Activated naive CD4-positive, alpha-beta T cell treated with anti-CD3 and anti-CD28 coated beads for 36 hours (primary cell): ENCODE measurements at regions not wholly inside any gene's neighbourhood (a gene's known extent, or its start where the extent isn't known, plus 50 kb on each side); places are given as distances from the start of the nearest gene placed in this dataset.
"Not testable (repeated sequence)": the region's sequence is repeated elsewhere in the genome, so short reads cannot be mapped to it uniquely, and the experiment has no call there.

Source experiments
- CTCF ChIA-PET: fragments of 350-600 bp; sonication (Branson Sonifier 250); formaldehyde crosslinking; loops from one replicate; lab custom pipeline; 2021; ENCODE audit warnings: antibody characterized with exemption; lab: Charles Lee
- DNase-seq: peaks from one replicate; pipeline ENCODE4 v3.0.0-alpha.2; 2020
- H3K27ac Mint-ChIP-seq: one replicate; pipeline ENCODE4 v1.8.0; 2021; ENCODE audit warnings: mild to moderate bottlenecking, mixed read lengths
- H3K27me3 Mint-ChIP-seq: one replicate; pipeline ENCODE4 v1.8.0; 2021; ENCODE audit warnings: low read depth, mixed read lengths
- H3K36me3 Mint-ChIP-seq: one replicate; pipeline ENCODE4 v1.8.0; 2021; ENCODE audit warnings: low read depth, mixed read lengths
- H3K4me1 Mint-ChIP-seq: one replicate; pipeline ENCODE4 v1.8.0; 2021; ENCODE audit warnings: low read depth, mixed read lengths
- H3K4me3 Mint-ChIP-seq: one replicate; pipeline ENCODE4 v1.8.0; 2021; ENCODE audit warnings: mild to moderate bottlenecking, moderate library complexity, mixed read lengths
- H3K9me3 Mint-ChIP-seq: one replicate; pipeline ENCODE4 v1.8.0; 2021; ENCODE audit warnings: mixed read lengths
- intact Hi-C: fragments of 100-400 bp; cut with micrococcal nuclease; formaldehyde crosslinking; loops from one replicate; pipeline ENCODE4 v1.15.1; 2023

DNA sequence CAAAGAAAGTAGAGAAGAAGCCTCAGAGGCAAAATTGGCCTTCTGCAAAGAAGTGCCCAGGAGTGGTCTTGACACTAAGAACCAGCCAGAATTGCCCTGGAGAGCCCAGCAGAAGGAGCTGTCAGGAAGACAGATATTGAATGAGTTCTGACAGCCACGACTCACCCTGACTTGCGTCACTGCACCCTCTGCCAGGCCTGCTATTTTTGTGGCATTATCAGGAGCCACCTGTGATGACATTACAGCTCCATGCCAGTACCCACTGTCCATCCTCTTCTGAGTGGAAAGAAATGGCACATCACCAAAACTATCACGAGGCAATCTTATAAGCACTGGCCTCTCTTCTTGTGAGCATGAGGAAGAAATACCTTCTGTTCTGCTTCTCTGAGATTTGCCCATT lies 67.7 kb downstream of the SMIM20 start:
- Mint-ChIP-seq H3K4me3 (no peak overlapping the region), H3K4me1 (no peaks in the 10 kb centered on the region), H3K9me3 (no peaks in the 10 kb centered on the region), H3K27ac (no peak overlapping the region), H3K36me3 (no peaks in the 10 kb centered on the region), H3K27me3 (no peaks in the 10 kb centered on the region)
- DNase-seq, result no peak
- CTCF ChIA-PET, result interaction anchor here (0.7 kb wide), 1 partner anchor 453 kb away, joined by 3 read pairs; no protein-coding TSS in a partner anchor
- intact Hi-C loops, result loop anchor here (10.0 kb wide), 2 partner anchors 537 to 1023 kb away; no protein-coding TSS in a partner anchor

DNA sequence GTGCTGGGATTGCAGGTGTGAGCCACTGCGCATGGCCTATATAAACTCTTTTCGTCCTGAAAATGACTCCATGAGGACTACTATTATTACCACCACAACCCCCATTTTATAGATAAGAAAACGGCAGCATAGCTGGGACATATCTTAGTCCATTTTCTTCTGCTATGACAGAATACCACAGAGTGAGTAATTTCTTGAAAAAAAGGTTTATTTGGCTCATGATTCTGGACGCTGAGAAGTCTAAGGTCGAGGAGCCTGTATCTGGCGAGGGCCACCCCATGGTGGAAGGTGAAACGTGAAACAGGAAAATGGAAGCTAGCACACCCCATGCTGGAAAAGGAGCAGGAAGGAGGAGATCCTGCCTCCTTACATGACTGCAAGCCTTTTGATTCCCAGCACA lies 68.9 kb downstream of the SMIM20 start:
- Mint-ChIP-seq H3K4me3 (no peak overlapping the region), H3K27me3 (no peaks in the 10 kb centered on the region), H3K27ac (no peak overlapping the region), H3K4me1 (peaks cover 3% of the 10 kb centered on the region), H3K9me3 (no peaks in the 10 kb centered on the region), H3K36me3 (no peaks in the 10 kb centered on the region)
- intact Hi-C loops, result loop anchor here (10.0 kb wide), 2 partner anchors 538 to 1022 kb away; no protein-coding TSS in a partner anchor
- no peak for DNase-seq
- CTCF ChIA-PET, result no interaction called here

DNA sequence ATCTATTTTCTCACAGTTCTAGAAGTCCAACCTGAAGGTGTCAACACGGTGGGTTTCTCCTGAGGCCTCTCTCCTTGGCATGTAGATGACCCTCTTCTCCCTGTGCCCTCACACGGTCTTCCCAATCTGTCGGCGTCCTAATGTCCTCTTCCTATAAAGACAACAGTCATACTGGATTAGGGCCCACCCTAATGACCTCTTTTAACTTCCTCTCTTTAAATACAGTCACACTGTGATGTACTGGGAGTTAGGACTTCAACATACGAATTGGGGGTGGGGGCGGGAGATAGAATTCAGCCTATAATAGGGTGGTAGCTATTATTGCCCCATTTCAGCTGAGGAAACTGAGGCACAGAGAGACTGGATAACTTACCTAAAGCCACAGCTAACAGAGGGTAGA lies 70.2 kb downstream of the SMIM20 start:
- Mint-ChIP-seq H3K9me3 (no peaks in the 10 kb centered on the region), H3K27ac (no peak overlapping the region), H3K36me3 (no peaks in the 10 kb centered on the region), H3K27me3 (no peaks in the 10 kb centered on the region), H3K4me1 (peaks cover 6% of the 10 kb centered on the region), H3K4me3 (no peak overlapping the region)
- CTCF ChIA-PET, result no interaction called here
- intact Hi-C loops, result loop anchor here (10.0 kb wide), 2 partner anchors 539 to 1021 kb away; no protein-coding TSS in a partner anchor
- no peak for DNase-seq

DNA sequence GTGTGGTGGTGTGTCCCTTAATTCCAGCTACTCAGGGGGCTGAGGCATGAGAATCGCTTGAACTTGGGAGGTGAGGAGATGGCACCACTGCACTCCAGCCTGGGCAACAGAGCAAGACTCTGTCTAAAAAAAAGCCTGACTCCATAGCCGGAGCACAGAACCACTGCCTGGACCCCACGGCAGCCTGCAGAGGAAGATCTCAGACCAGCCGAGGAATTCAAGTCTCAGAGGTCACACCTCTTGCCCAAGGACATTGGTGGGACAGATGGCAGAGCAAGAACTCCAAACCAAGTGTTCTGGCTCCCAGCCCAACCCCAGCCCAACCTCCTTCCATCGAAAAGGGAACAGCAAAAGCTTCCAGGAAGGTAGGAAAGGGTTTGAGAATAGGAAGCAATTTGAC lies 70.8 kb downstream of the SMIM20 start:
- peaks cover 6% of the 10 kb centered on the region for H3K4me1 Mint-ChIP-seq
- intact Hi-C loops, result loop anchor here (5.0 to 10.0 kb wide), 5 partner anchors 88 to 1020 kb away; no protein-coding TSS in a partner anchor
- no peaks in the 10 kb centered on the region for H3K36me3 Mint-ChIP-seq
- no peaks in the 10 kb centered on the region for H3K27me3 Mint-ChIP-seq
- H3K27ac Mint-ChIP-seq, result no peak overlapping the region
- H3K9me3 Mint-ChIP-seq, result no peaks in the 10 kb centered on the region
- CTCF ChIA-PET, result no interaction called here
- DNase-seq, result no peak
- H3K4me3 Mint-ChIP-seq, result no peak overlapping the region

DNA sequence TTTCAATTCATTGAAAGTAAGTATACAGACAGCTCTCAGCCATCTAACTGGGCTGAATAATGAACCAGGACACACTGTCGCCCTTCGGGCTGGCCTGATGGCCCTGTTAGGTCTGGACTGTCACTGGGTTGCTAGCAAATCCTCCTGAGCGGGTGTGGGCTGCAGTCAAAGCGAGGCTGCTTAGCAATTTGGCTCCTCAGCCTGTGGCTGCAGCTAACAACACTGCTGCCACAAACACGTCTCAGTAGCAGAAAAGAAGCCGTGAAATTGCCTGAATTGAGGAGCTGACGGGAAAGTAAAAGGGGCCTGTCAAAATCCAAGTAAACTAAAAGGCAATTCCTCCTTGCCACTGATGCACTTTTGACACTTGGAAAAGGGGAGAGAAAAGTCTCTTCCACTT lies 72.8 kb downstream of the SMIM20 start:
- Mint-ChIP-seq H3K4me1 (peaks cover 6% of the 10 kb centered on the region), H3K27ac (no peak overlapping the region), H3K36me3 (no peaks in the 10 kb centered on the region), H3K4me3 (no peak overlapping the region), H3K9me3 (no peaks in the 10 kb centered on the region), H3K27me3 (no peaks in the 10 kb centered on the region)
- no peak for DNase-seq
- intact Hi-C loops, result loop anchor here (5.0 to 10.0 kb wide), 5 partner anchors 85 to 1018 kb away; no protein-coding TSS in a partner anchor
- CTCF ChIA-PET, result interaction anchor here (1.0 to 2.8 kb wide), 5 partner anchors 9 to 471 kb away, joined by 3 to 23 read pairs (median 11); no protein-coding TSS in a partner anchor

DNA sequence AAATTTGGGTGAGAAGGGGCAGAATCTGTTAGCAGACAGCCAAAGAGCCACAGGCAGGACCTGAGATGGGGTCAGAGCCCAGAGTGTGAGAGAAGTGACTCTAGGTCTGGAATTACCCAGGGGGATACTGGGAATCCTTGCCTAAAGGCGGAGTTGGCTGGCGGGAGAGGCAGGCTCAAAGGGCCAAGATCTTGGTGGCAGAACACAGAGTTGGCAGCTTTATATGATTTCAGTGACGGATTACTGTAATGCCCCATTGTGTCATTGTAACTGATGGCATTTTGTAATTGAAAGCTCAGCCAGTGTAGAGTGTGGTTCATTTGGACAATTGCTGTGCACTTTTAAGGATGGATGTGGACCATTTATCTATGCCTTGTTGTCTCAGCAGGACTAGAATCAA lies 77.3 kb downstream of the SMIM20 start:
- Mint-ChIP-seq H3K4me3 (no peak overlapping the region), H3K4me1 (peaks cover 13% of the 10 kb centered on the region), H3K9me3 (no peaks in the 10 kb centered on the region), H3K36me3 (no peaks in the 10 kb centered on the region), H3K27ac (no peak overlapping the region), H3K27me3 (no peaks in the 10 kb centered on the region)
- no peak for DNase-seq
- intact Hi-C loops, result no loop called here
- CTCF ChIA-PET, result interaction anchor here (1.3 kb wide), 1 partner anchor 9 kb away, joined by 3 read pairs; no protein-coding TSS in a partner anchor

DNA sequence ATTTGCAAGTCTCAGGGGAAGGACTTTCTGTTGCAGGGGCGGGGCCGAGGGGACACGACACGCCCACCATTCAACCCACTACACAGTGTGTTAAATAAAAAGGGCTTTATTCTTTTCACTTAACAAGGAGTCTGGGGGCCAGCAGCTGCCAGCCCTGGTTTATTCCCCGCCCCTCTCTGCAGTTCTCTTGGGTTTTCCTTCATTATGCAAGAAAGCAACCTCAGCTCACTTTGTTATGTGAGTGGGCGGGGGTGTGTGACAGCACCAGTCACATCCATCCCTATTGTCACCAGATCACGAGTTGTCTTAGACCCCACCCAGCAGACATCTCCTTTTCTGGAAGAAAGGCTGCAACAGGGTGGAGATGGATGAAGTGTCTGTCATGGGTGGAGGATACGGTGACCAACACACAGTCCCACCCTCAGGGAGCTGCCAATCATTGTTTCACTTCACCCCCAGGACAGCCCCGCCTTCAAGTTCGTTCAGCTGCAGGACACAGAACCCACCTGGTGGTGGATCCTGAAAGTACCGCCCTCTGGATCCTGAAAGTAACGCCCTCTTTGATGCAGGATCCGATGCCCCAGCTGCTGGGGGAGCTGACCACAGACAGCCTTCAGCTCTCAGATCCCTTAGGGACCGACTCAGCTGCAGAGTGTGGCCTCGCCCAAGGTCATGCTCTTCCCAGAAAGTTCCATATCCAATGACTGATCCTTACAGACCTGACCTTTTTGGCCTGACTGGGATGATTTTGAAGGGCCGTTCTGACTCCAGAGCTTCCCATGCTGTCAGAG lies 79.6 kb downstream of the SMIM20 start:
- Mint-ChIP-seq H3K4me3 (no peak overlapping the region), H3K27ac (no peak overlapping the region), H3K27me3 (no peaks in the 10 kb centered on the region), H3K4me1 (peaks cover 7% of the 10 kb centered on the region), H3K36me3 (no peaks in the 10 kb centered on the region), H3K9me3 (no peaks in the 10 kb centered on the region)
- peak; percentile 34 for DNase-seq
- intact Hi-C loops, result no loop called here
- CTCF ChIA-PET, result interaction anchor here (0.5 to 0.7 kb wide), 3 partner anchors 24 to 336 kb away, joined by 3 read pairs; no protein-coding TSS in a partner anchor

DNA sequence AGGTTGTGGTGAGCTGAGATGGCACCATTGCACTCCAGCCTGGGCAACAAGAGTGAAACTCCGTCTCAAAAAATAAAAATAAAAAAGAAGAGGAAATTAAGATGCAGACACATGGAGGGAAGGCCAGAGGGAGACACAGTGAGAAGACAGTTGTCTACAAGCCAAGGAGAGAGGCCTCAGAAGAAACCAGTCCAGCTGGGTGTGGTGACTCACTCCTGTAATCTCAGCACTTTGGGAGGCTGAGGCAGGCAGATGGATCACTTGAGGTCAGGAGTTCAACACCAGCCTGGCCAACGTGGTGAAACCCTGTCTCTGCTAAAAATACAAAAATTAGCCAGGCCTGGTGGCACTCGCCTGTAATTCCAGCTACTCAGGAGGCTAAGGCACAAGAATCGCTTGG lies 80.6 kb downstream of the SMIM20 start:
- H3K27me3 Mint-ChIP-seq, H3K9me3 Mint-ChIP-seq, H3K4me3 Mint-ChIP-seq, CTCF ChIA-PET, H3K4me1 Mint-ChIP-seq, intact Hi-C loops, H3K27ac Mint-ChIP-seq, H3K36me3 Mint-ChIP-seq, DNase-seq: not testable (repeated sequence)

DNA sequence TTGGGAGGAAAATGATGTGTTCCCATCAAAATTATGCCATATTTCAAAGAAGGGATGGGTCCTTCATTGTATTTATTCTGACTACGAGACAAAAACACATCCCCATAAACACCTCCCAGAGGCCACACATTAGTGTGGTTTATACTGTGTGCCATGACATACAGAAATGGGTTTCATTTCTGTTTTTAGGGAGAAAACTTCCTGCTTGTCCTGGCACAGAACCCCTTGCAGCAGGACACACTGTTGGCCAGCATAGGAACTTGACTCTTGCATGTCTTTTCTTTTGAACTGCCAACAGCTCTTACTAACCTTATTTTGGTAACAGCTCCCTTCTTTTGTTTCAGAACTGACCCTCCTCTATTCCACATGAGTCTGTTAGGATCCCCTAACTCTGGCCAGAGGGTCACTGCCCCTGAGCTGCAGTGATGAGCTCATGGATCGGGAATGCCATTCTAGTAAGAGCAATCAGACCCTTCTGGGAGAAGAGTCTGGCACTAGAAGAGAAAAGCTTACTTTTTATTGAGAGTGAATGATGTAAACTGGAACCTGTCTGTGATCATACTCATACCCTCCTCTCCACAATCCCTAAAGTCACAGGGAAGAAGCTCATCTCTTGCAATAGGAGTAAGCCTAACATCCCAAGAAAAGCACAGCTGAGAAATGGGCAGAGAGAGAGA lies 86.4 kb downstream of the SMIM20 start:
- CTCF ChIA-PET, result interaction anchor here (0.8 to 3.0 kb wide), 3 partner anchors 9 to 12 kb away, joined by 3 to 23 read pairs (median 4); no protein-coding TSS in a partner anchor
- Mint-ChIP-seq H3K4me1 (no peaks in the 10 kb centered on the region), H3K27ac (no peak overlapping the region)

DNA sequence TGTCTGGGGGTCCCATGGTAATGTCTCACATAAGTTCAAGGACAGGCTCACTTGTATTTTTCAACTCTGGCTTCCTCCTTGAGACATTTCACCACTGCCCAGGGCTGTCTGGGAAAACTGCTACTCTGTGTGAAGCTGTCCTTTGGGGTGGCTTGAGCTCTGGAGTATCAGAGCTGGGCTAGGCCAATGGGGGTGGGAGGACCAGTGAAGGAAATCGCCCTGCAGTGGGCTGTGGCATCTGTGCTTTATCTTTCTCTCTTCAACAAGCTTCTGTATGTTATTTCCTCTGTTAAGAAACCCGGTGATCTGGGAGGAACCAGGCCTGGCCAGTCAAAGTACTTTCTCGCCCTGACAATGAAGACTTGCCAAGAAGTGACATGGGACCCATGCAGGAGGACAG lies 87.4 kb downstream of the SMIM20 start:
- Mint-ChIP-seq H3K36me3 (no peaks in the 10 kb centered on the region), H3K4me1 (no peaks in the 10 kb centered on the region), H3K27me3 (peaks cover 8% of the 10 kb centered on the region), H3K27ac (no peak overlapping the region), H3K4me3 (no peak overlapping the region), H3K9me3 (no peaks in the 10 kb centered on the region)
- intact Hi-C loops, result no loop called here
- no peak for DNase-seq
- CTCF ChIA-PET, result interaction anchor here (0.6 to 3.0 kb wide), 2 partner anchors 13 to 201 kb away, joined by 3 to 23 read pairs; no protein-coding TSS in a partner anchor

More for the DNA sequence above, 86.4 kb downstream of the SMIM20 start:
- no peak overlapping the region for H3K4me3 Mint-ChIP-seq
- no peaks in the 10 kb centered on the region for H3K36me3 Mint-ChIP-seq
- intact Hi-C loops, result no loop called here
- DNase-seq, result no peak
- H3K9me3 Mint-ChIP-seq, result no peaks in the 10 kb centered on the region
- peaks cover 5% of the 10 kb centered on the region for H3K27me3 Mint-ChIP-seq

DNA sequence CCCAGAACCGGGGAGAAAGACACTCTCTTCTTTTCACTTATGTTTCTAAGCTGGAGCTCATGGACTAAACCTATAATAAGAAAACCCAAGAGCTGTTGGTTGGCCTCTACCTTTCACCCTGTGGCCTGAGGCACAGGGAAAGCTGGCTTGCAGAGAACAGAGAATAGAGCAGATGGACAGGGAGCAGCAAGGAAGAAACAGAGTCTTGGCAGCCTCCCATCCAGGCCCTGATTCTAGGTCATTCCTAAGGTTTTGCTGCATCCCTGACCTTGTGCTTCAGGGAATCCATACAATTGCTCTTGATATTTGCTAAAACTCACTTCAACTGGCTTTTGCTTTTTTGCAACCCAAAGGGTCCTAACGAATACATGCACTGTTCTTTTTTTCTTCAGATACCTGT lies 87.8 kb downstream of the SMIM20 start:
- no peak for DNase-seq
- peaks cover 8% of the 10 kb centered on the region for H3K27me3 Mint-ChIP-seq
- H3K4me3 Mint-ChIP-seq, result no peak overlapping the region
- CTCF ChIA-PET, result interaction anchor here (3.0 kb wide), 1 partner anchor 13 kb away, joined by 23 read pairs; no protein-coding TSS in a partner anchor
- H3K27ac Mint-ChIP-seq, result no peak overlapping the region
- H3K9me3 Mint-ChIP-seq, result no peaks in the 10 kb centered on the region
- H3K36me3 Mint-ChIP-seq, result no peaks in the 10 kb centered on the region
- intact Hi-C loops, result no loop called here
- H3K4me1 Mint-ChIP-seq, result no peaks in the 10 kb centered on the region

DNA sequence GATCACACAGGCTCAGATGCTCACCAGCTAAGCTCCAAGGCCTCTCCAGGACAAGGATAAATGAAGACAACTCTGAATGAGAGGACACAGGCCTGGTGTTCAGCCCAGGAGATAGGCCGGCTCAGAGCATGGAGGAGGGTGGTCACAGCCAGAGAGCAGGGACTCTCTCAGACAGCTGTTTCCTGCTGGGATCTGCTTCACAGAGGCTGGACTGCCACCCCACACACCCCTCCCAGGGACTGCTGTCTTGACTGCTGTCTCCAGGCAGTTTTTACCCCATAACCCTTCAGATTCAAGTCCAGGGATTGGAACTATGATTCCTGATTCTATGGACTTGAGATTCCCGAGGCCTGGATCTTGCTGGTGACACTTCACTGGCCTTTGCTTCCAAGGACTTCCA lies 89.0 kb downstream of the SMIM20 start:
- H3K4me1 Mint-ChIP-seq, result no peaks in the 10 kb centered on the region
- intact Hi-C loops, result no loop called here
- no peak overlapping the region for H3K27ac Mint-ChIP-seq
- peaks cover 8% of the 10 kb centered on the region for H3K27me3 Mint-ChIP-seq
- H3K4me3 Mint-ChIP-seq, result no peak overlapping the region
- no peaks in the 10 kb centered on the region for H3K36me3 Mint-ChIP-seq
- CTCF ChIA-PET, result interaction anchor here (0.6 to 1.7 kb wide), 2 partner anchors 15 to 631 kb away, joined by 4 to 8 read pairs; no protein-coding TSS in a partner anchor
- no peak for DNase-seq
- H3K9me3 Mint-ChIP-seq, result peaks cover 2% of the 10 kb centered on the region
